Fibroblast of peridontal ligament (primary cell): ENCODE measurements at regions not wholly inside any gene's neighbourhood (a gene's known extent, or its start where the extent isn't known, plus 50 kb on each side); places are given as distances from the start of the nearest gene placed in this dataset.

Experiments
- DNase-seq: peaks from one replicate; pipeline ENCODE4 v3.0.0-alpha.2; 2010; ENCODE audit errors: extremely low read depth

- DNase-seq: no peak
Observed at GRCh38 chr2:235301202-235302076, 192.4 kb upstream of the AGAP1 start.

DNA sequence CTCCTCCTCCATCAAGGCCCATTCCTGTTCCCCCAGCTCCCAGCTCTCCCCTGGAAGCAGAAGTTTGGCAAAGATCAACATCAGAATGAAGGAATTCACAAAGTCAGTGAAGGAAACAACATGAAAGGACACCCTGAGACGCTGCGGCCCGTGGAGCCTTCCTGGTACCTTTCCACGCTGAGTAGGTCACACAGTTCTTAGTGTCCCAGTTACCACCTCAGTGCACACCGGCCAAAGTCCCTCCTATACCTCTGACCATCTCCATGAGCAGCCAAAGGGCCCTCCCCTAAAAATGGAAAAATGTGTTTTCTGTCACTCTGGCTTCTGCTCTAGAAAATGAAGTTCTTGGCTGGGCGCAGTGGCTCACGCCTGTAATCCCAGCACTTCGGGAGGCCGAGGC is 191.6 kb upstream of the AGAP1 start:
- no peak for DNase-seq

DNA sequence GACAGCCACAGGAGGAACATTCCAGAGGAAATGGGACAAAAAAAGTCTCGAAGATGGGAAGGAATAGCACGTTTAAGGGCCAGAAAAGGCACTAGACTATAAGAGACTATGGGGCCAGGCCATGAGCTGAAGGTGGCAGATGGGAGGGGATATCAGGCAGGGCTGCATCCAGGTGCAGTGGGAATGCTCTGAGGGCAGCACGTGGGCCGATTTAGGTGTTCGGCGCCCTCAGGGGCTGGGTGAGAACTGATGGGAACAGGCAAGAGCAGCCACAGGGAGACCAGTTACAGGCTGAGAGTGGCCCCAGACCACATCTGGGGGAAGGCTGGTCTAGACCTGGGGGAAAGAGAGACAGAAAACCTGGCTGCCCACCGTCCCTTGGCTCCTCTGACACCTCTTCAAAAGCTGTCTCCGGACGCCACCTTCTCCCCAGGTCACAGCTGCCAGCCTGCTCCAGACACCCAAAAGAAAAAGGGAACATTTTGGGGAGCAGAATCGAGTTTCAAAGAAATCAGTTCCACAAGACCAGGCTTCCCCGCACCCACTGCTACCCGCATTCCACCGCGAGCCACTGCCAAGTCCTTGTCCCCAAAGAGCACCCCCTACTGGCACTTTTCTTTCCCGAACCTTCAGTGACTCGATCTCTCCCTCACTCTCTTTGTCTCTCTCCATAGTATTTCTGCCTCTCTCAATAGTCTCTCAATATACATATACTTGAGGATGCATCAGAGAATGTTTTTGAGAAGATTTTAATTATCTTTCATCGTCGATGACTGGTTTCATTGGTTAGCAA is 190.1 kb upstream of the AGAP1 start:
- DNase-seq: no peak

DNA sequence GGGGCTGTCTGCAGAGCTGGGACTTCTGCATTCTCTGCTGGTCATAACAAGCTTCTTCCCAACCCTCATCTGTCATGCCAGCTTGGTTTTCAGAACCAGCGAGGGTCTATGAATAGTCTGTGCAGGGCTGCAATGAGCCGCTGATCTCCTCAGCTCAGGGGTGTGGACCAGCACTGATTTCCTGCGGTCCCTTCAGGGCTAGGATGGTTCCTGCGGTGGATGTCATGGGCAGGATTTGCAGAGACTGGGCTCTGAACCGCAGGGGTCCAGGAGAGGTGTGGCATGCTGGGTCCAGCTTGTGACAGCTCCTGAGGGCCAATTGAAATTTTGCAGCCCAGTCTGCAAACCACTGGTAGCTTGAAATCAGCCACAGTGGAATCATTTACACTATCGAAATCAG is 188.2 kb upstream of the AGAP1 start:
- no peak for DNase-seq

GRCh38 chr2:235311044-235311443 is 182.8 kb upstream of the AGAP1 start:
- DNase-seq: no peak

GRCh38 chr2:235312571-235312970 is 181.3 kb upstream of the AGAP1 start:
- DNase-seq: no peak

GRCh38 chr2:235314371-235314930 is 179.4 kb upstream of the AGAP1 start:
- no peak for DNase-seq

GRCh38 chr2:235319095-235319494 is 174.7 kb upstream of the AGAP1 start:
- no peak for DNase-seq

DNA sequence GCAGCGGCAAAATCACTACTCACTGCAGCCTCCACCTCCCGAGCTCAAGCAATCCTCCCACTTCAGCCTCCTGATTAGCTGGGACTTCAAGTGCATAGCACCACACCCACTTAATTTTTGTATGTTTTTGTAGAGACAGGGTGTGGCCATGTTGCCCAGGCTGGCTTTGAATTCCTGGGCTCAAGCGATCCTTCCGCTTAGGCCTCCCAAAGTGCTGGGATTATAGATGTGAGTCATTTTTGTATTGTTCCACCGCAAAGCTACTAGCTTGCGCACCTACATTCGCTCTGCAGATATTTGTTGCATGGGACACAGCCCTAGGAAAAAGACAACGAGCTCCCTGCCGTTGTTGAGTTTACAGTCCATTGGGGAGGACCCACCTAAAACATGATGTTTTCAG is 173.5 kb upstream of the AGAP1 start:
- DNase-seq: no peak

DNA sequence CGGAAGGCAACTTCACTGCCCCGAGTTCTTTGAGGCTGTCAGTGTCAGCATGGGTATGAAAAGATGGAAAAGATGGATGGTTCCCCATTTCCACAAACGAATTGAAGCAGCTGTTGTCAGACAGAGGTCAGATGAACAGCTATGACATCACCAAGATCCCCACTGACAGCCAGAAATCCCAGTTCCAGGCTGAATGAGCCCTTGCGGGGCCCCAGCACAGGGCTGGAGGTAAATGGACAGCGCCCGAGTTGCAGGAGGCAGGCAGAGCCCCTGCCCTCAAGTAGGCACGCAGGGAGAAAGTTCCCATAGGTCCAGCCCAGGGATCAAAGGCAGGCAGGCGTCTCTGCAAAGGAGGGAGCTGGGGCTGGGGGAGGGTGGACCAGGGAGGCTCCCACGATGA is 169.5 kb upstream of the AGAP1 start:
- DNase-seq: no peak

DNA sequence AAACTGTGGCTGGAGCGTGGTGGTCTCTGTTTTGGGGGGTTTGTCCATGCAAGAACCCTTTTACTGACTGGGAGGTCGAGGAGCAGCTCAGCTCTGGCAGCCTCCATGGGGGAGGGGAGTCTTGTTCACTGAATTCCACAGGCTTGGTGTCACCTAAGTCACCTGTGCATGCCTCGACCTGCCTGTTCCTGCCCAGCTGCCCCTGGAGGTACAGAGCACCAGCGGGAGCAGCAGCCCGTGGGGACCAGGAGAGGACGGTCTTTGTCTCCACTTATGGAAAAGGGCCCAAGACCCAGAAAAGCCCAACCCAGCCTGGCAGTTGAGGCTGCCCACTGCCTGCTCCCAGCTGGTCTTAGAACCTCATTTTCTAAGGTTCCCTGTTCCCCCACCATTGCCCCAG is 168.7 kb upstream of the AGAP1 start:
- DNase-seq: no peak

GRCh38 chr2:235328991-235329390 is 164.9 kb upstream of the AGAP1 start:
- DNase-seq: peak; percentile 62

DNA sequence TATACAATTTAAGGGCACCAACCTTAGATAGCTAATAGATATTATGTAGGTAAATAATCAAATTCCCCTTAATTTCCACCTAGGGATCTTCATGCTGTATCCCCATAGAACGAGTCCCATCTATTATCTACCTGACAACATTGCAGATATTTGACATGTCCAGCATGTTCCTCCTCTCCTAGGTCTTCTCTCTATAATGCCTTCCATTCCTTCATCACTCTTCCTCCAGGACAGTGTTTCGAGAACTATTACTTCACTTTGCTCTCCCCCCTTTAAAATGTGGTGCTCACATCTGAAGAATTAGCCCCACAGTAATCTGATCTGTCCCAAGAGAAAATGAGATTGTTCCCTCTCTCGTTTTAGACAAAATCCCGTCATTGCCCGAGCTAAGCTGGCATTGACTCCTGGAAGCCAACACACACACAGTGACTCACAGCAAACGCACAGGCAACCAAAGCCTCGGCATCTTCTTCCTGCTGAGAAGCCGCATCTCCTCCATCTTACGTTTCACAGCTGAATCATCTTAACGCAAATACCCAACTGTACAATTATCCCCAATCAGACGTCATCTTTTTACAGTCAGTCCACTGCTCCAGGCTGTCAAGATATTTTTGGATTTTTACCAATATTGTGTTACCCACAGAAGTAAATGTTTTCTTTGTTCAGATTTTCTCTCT is 162.9 kb upstream of the AGAP1 start:
- DNase-seq: peak; percentile 98

GRCh38 chr2:235332240-235332890 is 161.5 kb upstream of the AGAP1 start:
- no peak for DNase-seq

- DNase-seq: peak; percentile 23
Observed at GRCh38 chr2:235333076-235333475, 160.8 kb upstream of the AGAP1 start.

DNA sequence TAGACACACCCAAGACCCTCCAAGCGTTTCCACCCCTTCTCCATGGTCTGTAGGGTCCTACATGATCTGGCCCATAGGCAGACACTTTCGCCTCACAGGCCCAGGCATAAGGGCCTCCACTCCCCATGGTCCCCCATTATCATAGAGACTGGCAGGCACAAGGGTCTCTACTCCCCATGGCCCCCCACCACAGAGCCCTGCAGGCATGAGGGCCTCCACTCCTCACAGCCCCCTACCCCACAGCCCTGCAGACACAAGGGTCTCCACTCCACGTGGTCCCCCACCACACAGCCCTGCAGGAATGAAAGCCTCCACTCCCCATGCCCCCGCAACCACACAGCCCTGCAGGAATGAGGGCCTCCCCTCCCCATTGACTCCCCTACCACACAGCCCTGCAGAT is 159.7 kb upstream of the AGAP1 start:
- no peak for DNase-seq

DNA sequence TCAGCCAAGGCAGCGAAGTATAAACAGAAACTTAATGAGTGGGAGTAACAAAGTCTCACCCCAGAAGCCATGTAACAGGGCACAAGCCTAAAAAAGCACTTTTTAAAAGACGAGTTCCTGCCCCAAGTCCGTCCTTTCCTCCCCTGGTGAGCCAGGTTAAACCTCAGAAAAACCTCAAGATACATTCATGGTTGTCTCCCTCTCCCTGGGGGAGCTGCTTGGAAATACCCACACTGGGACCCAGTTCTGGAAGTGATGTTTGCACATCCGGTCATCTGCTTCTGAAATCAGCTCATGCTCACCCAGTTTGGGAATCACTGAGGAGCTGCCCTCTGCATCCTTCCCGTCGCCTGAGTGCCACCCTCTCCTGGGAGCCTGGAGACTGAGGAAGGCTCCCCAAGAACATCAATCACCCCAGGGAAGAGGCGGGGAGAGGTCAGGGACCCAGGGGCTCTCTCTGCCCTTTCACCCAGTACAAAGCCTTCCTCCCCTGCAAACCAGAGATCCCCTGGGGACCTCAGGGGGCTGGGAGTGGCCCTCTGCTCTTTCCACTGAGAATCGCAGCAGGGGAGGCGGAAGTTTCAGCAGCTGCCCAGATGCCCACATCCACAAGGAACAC is 150.6 kb upstream of the AGAP1 start:
- DNase-seq: peak; percentile 17

GRCh38 chr2:235343869-235344268 is 150.0 kb upstream of the AGAP1 start:
- peak; percentile 82 for DNase-seq

- no peak for DNase-seq
Observed at GRCh38 chr2:235345745-235346144, 148.1 kb upstream of the AGAP1 start.

DNA sequence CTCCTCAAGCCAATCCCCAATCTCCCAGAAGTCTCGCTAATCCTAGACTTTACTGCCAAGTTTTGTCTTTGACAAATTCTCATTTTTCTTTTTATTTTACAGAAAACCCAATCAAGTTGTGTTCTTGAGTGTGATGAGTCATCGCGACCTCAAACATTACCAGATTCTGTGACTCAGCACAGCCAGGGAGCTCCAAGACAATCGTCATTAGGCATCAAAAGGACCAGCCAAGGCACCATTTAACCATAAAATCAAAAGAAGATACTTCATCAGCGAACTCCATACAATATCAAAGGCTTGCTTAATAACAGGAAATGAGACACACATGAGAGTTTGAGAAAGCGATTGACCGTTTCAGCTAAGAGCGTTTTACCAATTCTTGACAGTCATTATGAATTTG is 146.2 kb upstream of the AGAP1 start:
- peak; percentile 94 for DNase-seq

GRCh38 chr2:235348329-235348728 is 145.5 kb upstream of the AGAP1 start:
- DNase-seq: no peak
